NCI-H2171 (cell line): ENCODE measurements at regions not wholly inside any gene's neighbourhood (a gene's known extent, or its start where the extent isn't known, plus 50 kb on each side); places are given as distances from the start of the nearest gene placed in this dataset.
"Not testable (repeated sequence)": the region's sequence is repeated elsewhere in the genome, so short reads cannot be mapped to it uniquely, and the experiment has no call there.

ENCODE experiments used
- DNase-seq: peaks from one replicate; lab custom pipeline; 2025; lab: John Stamatoyannopoulos, UW

DNA sequence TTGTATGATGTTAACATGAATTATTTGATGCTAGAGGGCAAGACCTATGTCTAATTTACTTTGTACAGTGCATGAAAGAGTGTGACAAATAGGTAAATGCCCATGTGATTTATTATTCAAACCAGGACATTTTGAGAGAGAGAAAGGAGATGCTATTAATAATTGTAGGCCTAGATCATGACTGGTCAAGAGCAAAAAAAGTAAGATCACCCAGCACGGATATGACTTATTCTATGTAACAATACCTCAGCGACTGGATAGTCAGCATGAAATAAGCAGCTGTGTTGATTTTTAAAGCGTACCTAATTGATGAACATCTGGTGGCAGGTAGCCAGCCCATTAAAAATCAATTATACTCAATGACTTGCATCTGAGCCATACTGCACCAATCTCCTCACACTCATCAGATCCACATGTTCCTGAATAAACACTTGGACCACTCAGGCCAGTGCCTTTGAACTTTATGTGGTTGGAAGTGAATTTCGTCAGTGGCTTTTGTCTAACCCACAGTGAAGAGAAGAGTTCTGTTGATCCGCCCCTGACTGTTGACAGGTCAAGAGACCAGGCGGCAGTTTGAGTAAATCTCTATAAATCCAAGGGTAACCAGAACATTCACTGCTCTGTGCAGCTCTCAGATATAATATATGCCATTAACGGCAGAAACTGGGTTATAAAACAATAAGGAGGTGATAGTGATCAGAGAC is 435.3 kb downstream of the MDFIC start:
- DNase-seq, result no peak

DNA sequence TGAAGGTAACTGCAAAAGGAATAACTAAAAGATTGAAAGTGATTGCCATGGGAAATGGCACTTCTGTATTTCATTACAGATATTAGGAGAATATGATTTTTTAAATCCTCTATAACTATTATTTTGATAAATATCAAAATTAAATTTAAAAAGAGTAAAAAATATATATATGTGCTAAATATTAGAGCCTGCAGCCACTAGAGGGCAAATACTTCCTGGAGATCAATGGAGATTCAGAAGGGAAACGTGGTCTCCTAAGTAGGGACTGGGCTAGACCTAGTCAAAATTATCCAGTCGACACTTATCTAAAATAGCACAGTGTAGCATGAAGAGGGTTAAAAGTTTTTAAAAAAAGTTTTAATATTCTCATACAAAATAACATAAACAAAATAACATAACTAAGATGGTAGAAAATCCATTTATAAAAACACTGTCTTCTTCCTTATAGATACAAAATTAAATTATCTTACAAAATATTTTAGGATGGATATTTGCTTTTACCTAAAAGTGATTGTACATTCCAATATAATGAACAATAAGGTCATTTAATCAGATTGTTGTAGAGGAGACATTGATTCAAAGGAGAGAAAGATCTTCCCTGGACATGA is 434.3 kb downstream of the MDFIC start:
- no peak for DNase-seq

- no peak for DNase-seq
Measured at GRCh38 chr7:115354925-115355324, 433.0 kb downstream of the MDFIC start.

DNA sequence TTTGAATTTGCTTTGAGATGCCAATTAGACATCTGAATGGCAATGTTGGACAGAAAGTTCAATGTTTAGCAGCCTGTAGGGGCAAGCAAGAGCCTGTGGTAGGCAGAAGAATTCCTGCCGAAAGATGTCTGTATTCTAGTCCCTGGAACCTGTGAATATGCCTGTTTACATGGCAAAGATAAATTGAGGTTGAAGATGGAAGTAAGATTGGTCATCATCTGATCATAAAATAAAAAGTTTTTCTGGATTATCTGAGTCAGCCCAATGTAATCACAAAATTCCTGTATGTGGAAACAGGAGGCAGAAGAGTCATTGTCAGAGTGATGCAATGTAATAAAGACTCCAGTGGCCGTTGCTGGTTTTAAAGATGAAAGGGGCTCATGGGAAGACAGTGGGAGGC is 430.5 kb downstream of the MDFIC start:
- DNase-seq, result no peak

DNA sequence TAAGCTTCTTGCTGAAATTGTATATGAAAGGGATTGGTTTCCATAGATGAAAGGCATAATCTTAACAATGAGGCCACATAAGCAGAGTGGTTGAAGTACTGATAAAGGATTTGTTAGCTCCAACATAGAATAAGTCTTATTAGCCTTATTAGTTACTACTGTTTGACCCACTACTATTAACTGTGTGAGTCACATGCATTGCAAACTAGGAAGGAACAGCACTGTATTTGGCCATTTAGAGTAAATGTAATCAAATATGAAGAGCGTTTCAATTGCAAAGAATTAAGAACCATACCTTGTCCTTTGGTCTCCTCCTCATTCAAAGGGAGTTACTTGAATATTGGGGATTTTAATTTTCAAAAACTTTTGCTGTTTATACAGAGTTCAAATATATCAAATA is 428.9 kb downstream of the MDFIC start:
- DNase-seq, result no peak

DNA sequence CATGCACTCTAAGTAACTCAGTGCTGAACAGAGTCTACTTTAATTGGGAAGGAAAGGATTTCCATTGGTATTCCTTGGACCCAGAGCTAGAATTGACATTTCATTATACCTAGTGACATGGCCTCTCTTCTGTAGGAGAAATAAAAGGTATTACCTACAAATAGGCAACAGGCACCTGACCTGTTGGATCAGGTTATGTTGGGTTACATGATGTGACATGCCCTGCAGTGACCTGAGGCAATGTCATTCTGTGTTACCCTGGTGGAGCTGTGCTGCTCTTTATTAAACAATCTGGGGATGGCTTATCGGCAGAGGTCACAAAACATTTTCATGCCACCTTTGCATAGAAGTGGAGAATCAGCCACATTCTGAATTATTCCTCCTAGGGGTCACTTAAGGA is 427.7 kb downstream of the MDFIC start:
- DNase-seq, result no peak

- no peak for DNase-seq
Measured at GRCh38 chr7:115346685-115347084, 424.8 kb downstream of the MDFIC start.

GRCh38 chr7:115340828-115341227 is 418.9 kb downstream of the MDFIC start:
- no peak for DNase-seq

DNA sequence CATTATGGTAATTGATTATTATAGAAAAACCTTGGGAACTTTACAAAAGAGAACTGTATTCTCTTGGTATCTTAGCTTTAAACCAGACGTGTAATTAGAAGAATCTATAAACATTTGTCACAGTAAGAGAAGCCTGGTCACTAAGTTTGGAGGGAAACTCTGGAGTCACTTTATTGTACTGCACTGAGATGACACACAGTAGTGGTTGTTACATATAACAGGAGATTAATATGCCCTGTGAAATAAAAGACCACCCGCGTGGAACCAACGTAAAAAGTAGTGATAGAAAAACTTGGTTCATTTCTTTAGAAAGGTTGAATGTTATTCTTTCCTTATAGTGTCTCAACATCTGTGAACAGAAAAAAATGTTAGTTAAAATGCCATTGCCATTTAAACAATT is 416.1 kb downstream of the MDFIC start:
- no peak for DNase-seq

GRCh38 chr7:115332691-115333090 is 410.8 kb downstream of the MDFIC start:
- no peak for DNase-seq

DNA sequence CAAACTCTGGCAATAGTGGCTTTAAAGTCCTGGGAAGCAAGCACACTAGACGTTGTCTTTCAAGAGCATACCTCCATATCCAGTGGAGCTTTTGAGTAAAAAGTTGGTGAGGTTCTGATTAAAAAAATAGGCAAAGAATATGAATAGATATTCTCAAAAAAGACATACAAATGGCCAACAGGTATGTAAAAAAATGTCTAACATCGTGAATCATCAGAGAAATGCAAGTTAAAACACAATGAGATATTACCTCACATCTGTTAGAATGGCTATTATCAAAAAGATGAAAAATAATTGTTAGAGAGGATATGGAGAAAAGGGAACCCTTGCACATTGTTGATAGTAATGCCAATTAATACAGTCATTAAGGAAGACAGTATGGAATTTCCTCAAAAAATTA is 407.1 kb downstream of the MDFIC start:
- DNase-seq, result no peak

- DNase-seq, result no peak
Measured at GRCh38 chr7:115328018-115328417, 406.1 kb downstream of the MDFIC start.

DNA sequence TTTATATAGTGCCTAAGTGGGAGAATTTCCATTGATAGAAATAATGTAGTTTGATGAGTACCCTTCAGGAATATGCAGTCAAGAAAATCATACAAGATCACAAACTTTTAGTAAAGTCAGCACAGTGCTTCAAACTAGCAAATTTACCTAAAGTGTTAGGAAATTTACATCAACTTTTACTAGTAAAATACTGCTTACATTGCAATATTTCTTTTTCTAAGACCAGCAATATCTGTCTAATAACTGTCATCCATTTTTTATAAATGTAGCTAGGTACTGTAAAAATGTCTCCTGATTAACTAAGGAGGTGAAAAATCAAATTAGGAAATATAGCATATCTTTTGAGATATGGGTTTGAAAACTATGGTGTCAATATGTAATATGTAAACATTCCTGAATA is 405.4 kb downstream of the MDFIC start:
- DNase-seq, result no peak

DNA sequence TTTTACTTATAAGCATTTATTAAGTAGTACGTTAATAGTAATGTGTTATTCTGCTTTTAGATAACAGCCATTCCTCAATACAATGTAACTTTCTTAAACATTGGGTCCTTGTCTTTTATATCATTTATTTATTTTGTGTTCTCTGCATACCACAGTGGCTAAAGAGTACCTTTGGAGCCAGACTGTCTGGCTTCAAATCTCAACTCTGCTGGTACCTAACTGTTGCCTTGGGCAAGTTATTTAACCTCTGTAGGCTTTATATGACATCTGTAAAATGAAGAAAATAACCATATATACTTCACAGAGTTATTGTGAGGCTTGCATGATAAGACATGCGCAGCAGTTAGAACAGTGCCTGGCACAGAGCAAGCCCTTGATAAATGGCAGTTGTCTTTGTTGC is 397.6 kb downstream of the MDFIC start:
- DNase-seq, result no peak

DNA sequence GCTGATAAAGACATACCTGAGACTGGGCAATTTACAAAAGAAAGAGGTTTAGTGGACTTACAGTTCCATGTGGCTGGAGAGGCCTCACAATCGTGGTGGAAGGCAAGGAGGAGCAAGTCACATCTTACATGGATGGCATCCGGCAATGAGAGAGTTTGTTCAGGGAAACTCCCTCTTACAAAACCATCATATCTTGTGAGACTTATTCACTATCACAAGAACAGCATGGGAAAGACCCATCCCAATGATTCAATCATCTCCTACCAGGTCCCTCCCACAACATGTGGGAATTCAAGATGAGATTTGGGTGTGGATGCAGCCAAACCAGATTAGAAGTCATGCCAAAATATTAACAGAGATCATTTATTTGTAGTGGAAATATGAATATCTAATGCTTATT is 388.4 kb downstream of the MDFIC start:
- not testable (repeated sequence) for DNase-seq

DNA sequence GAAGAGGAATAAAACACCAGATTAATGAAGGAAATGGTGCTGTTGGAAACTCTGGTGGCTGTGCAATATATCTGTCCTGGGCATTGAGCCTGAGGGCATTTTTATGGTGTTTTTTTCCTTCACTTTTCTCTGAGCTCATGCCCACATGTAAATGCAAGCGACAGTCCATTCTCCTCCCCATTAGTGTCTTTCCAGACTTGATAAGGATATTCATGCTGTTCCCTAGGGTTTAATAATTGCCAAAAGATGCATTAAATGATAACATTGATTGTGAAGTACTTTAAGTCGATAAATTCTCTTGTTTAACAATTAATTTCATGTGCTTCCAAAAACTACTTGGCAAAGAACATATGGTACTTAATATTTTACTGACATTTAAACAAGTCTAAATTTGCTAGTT is 384.7 kb downstream of the MDFIC start:
- DNase-seq, result no peak

DNA sequence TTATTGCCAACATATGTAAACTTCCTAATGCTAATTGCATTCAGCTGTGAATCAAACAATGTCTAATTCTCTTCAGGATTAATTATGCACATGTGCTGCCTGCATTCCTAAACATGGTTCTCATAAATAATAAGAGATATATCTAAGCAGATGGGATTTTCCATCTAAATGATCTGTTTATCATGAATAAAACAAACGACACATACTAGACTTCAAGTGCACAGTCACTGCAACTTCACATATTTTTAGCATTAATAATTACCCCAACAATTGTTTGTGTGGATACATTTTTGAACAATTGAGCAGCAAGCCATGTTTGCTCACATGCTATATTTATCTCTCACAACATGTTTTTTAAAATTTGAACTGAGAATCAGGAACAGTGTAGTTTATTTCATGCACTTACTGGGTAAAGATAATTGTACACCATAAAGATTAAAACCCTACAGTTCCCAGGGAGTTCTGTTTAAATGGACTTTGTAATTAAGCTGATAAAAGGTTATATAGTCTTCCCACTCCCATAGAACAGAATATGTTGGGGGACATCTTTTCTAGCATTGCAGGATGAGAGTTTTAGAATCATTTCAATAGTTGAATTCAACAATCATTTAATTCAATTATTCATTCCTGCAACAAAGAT is 378.5 kb downstream of the MDFIC start:
- no peak for DNase-seq

DNA sequence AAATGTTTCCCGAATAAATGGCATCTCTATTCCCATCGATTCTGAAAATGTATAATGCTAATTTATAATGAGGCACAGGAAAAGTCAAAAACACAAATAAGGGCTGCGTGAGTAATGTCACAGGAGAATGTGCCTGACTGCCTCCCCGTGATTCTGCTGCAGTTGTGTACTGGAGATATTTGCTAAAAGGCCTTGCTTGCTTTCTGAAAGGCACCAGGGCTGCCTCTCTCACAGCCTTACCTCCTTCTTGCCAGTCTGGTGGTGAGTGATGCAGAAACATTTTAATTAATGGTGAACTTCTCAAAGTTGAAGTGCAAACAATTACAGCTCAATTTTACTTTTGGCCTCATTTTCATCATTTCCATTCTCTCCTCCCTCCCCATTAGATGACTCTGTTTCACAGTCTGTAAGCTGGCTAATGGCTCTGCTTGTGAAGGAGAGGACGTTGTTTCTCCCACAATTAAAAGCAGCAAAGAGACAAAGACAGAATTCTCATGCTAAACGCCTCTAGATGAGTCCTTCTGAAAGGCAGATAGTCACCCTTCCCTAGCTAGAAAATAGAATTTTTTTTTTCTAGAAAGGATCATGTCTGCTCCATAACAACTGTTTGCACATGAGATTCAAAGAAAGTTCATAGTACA is 377.6 kb downstream of the MDFIC start:
- DNase-seq, result no peak

GRCh38 chr7:115297656-115298055 is 375.8 kb downstream of the MDFIC start:
- DNase-seq, result no peak

- DNase-seq, result no peak
Measured at GRCh38 chr7:115293628-115294240, 371.8 kb downstream of the MDFIC start.

DNA sequence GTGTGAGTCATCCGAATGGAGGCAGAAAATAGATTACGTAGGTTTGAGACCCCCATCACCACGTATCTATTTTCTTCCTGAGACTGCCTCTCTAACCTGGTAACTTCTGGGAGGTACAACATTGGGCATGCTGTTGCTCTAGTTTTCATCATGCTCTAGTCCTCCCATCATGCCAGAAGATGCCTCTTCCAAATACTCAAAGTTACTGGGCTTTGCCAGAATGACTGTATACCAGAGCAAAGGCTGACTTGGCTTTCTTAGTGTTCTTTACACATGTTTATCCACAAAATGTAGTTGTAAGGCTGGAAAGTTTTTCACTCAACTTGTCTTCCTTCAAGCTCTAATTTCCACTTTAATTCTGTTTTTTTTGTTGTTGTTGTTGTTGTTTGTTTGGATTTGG is 370.5 kb downstream of the MDFIC start:
- DNase-seq, result no peak

DNA sequence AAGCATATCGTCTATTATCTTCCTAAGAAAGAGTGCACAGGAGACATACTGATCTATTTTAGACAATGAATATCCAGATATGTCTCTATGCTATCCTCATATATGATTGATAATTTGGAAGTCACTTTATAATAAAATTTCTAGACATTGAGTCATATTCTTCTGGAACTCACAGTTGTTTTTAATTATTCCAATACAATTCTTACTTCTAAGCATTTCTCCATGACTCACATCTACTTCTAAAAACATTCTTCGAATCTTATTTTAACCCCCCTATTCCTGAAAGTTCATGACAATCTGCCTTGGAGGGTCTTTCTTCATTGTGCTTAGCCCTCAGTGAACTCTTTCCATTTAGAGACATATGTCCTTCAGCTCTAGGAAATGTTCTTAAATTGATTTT is 368.1 kb downstream of the MDFIC start:
- DNase-seq, result no peak

DNA sequence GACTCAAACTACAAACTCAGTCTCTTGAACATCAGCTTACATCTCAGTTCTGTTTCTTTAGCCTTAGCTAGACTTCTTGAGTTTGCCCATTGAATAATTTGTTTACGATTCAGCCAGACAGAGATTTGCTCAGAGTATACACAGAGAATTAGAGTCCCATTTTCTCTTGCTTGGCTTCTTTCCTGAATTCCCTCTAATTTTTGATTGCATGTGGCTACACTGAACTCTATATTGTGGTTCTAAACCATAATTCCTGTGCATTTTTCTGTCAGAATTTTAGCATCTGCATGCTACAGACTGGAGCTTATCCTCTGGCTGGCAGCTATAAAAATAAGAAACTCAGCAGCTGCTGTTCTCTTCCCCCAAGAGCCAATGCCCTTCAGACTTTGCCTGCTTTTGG is 354.9 kb downstream of the MDFIC start:
- no peak for DNase-seq
